ENCODE measurements at regions not wholly inside any gene's neighbourhood (a gene's known extent, or its start where the extent isn't known, plus 50 kb on each side); places are given as distances from the start of the nearest gene placed in this dataset.

GRCh38 chr12:22974865-22975264 is 349.9 kb downstream of the ETNK1 start:
- TF ChIP-seq CTCF (IDR thresholded peaks at IDR 0.05; ENCODE audit: low read depth, low read length, missing input control) = no peak
- TF ChIP-seq MAX (IDR thresholded peaks at IDR 0.05) = no peak
- TF ChIP-seq ZBTB33 (IDR thresholded peaks at IDR 0.05) = no peak
- TF ChIP-seq EGR1 (IDR thresholded peaks at IDR 0.05; ENCODE audit: low read depth in 2 of 2) = no peak
- TF ChIP-seq ATF3 (IDR thresholded peaks at IDR 0.05) = no peak
- TF ChIP-seq RXRA (IDR thresholded peaks at IDR 0.05) = no peak
- TF ChIP-seq SP1 (IDR thresholded peaks at IDR 0.05) = no peak
- no peak for TF ChIP-seq HNF4G (IDR thresholded peaks at IDR 0.05)
- no peak for TF ChIP-seq FOXA1 (IDR thresholded peaks at IDR 0.05)
- TF ChIP-seq YY1 (IDR thresholded peaks at IDR 0.05) = no peak
- no peak for TF ChIP-seq REST (IDR thresholded peaks at IDR 0.05)
- TF ChIP-seq JUND (IDR thresholded peaks at IDR 0.05) = no peak
- TF ChIP-seq GABPA (IDR thresholded peaks at IDR 0.05 in 1 of 2, conservative IDR thresholded peaks at IDR 0.05 in 1 of 2) = no peak
- TF ChIP-seq TAF1 (conservative IDR thresholded peaks at IDR 0.05) = no peak

Measured in liver (tissue), 3 donors.